ENCODE measurements at regions not wholly inside any gene's neighbourhood (a gene's known extent, or its start where the extent isn't known, plus 50 kb on each side); places are given as distances from the start of the nearest gene placed in this dataset.

DNA sequence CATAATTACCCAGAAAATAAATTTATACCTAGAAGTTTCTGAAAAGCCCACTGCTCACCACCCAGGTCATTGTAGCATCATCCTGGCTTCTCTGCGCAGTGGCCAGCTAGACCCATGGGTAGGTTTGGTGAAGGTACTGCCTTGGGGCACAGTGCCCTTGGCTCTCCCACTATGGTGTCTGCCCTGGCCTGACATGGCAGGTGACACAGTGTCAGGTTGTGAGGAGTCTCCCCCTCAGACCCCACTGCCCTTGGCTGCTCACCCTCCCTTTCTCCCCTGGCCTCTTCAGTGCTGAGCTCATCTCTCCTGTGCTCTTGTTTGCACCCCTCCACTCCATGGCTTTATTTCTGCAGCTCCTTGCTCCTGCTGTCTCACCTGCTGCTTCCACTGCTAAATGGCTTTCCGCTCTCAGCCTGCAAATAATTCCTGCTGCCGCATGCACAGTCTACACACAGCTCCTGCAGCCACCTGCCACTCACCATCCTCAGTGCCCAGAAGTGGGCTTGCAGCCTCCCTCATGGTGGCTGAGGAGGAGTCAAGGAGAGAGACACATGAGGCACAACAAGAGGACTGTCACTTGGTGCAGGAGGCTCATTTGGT is 313.4 kb upstream of the MOCS1 start:
- H3K4me3 ChIP-seq: no peak overlapping the region
- TF ChIP-seq, protein P1, sequence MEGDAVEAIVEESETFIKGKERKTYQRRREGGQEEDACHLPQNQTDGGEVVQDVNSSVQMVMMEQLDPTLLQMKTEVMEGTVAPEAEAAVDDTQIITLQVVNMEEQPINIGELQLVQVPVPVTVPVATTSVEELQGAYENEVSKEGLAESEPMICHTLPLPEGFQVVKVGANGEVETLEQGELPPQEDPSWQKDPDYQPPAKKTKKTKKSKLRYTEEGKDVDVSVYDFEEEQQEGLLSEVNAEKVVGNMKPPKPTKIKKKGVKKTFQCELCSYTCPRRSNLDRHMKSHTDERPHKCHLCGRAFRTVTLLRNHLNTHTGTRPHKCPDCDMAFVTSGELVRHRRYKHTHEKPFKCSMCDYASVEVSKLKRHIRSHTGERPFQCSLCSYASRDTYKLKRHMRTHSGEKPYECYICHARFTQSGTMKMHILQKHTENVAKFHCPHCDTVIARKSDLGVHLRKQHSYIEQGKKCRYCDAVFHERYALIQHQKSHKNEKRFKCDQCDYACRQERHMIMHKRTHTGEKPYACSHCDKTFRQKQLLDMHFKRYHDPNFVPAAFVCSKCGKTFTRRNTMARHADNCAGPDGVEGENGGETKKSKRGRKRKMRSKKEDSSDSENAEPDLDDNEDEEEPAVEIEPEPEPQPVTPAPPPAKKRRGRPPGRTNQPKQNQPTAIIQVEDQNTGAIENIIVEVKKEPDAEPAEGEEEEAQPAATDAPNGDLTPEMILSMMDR (IDR thresholded peaks at IDR 0.05; ENCODE audit: low read depth, low read length): no peak
- H3K27me3 ChIP-seq: no peaks in the 10 kb centered on the region
- H3K4me1 ChIP-seq (ENCODE audit: low read depth): no peaks in the 10 kb centered on the region
- H3K9me3 ChIP-seq (ENCODE audit: low read depth): no peaks in the 10 kb centered on the region
- no peak for DNase-seq (ENCODE audit: low read depth in 1 of 2, low spot score in 1 of 2)
- no peak overlapping the region for H3K27ac ChIP-seq
- H3K36me3 ChIP-seq: no peaks in the 10 kb centered on the region

DNA sequence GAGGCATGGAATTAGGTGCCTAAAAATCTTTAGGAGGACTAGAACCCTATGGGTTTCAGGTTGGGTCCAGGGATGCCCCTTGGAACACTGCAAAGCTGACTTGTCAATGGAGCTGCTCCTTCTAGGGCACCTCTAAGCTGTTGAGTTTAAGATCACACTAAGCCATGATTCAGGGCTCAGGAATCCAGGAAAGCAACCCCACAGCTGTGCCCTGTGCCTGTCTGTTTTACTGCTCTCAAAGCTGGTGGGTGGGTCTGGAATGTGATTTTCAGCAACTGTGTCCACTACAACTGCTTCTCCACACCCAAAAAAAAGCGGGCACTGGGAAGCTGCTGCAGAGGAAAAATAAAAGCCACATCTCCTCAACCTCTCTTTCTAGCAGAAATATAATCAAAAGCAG is 310.4 kb upstream of the MOCS1 start:
- no peaks in the 10 kb centered on the region for H3K36me3 ChIP-seq
- DNase-seq (ENCODE audit: low read depth in 1 of 2, low spot score in 1 of 2): no peak
- H3K27ac ChIP-seq: no peak overlapping the region
- no peaks in the 10 kb centered on the region for H3K4me1 ChIP-seq (ENCODE audit: low read depth)
- H3K9me3 ChIP-seq (ENCODE audit: low read depth): no peaks in the 10 kb centered on the region
- H3K4me3 ChIP-seq: no peak overlapping the region
- H3K27me3 ChIP-seq: no peaks in the 10 kb centered on the region
- TF ChIP-seq, protein P1 (IDR thresholded peaks at IDR 0.05; ENCODE audit: low read depth, low read length): no peak

DNA sequence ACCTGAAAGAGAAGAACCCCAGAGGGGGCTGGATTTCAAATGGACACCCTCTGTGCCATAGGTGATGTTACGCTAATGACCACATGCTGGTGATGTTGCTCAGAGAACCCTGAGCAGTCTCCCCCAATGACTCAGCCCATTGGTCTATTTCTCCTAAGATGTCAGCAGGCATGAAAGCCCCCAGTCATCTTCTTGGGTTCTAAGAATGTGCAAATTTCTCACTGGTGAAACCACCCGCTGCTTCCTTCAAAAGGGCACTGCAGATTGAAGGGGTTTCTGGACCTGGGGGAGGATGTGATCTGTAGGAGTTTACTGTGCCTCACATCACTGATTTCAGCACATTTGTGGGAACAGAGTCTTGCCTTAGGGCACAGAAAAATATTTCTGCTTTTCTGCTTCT is 298.4 kb upstream of the MOCS1 start:
- DNase-seq (ENCODE audit: low read depth in 1 of 2, low spot score in 1 of 2): no peak
- no peak overlapping the region for H3K27ac ChIP-seq
- no peaks in the 10 kb centered on the region for H3K4me1 ChIP-seq (ENCODE audit: low read depth)
- no peaks in the 10 kb centered on the region for H3K27me3 ChIP-seq
- no peaks in the 10 kb centered on the region for H3K9me3 ChIP-seq (ENCODE audit: low read depth)
- no peaks in the 10 kb centered on the region for H3K36me3 ChIP-seq
- TF ChIP-seq, protein P1 (IDR thresholded peaks at IDR 0.05; ENCODE audit: low read depth, low read length): no peak
- H3K4me3 ChIP-seq: no peak overlapping the region

DNA sequence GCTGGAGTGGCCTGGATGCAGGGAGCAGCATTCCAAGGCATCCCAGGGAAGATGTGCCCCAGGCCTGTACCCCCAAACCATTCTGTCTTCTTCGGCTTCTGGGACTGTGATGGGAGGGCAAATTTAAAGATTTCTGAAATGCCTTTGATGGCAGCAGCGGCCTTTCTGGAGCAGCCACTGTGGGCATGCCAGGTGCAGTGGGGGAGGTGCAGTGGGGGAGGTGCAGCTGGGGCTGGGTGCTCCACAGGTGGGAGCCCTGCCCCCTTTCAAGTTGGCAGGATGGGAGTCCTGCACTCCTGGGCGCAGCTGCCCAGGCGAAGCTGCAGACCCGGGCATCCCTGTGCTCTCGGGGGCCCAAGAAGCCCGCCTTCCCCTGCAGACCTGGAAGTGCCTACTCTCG is 293.5 kb upstream of the MOCS1 start:
- Histone ChIP-seq H3K9me3 (ENCODE audit: low read depth) (no peaks in the 10 kb centered on the region), H3K4me3 (no peak overlapping the region), H3K27ac (no peak overlapping the region), H3K27me3 (no peaks in the 10 kb centered on the region), H3K4me1 (ENCODE audit: low read depth) (no peaks in the 10 kb centered on the region), H3K36me3 (no peaks in the 10 kb centered on the region)
- no peak for DNase-seq (ENCODE audit: low read depth in 1 of 2, low spot score in 1 of 2)
- TF ChIP-seq, protein P1 (IDR thresholded peaks at IDR 0.05; ENCODE audit: low read depth, low read length): no peak

DNA sequence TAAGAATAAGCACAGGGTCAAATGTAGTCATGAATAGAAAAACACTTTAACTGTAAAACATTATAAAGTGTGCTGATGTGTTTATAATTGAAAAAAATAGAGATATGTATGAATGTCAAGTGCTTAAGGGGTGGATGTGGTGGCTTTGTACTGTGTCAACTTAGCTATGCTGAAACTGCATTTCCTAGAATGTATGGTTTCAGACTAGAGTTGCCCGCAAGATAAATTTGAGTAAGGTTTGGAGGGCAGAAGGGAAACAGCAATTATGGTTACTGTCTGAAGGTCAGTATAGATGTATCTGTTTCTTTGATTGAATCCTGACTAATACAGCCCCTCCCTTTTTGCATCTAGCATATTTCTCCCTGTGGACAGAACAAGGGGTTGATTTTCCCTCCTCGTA is 288.1 kb upstream of the MOCS1 start:
- no peak overlapping the region for H3K27ac ChIP-seq
- no peaks in the 10 kb centered on the region for H3K4me1 ChIP-seq (ENCODE audit: low read depth)
- H3K9me3 ChIP-seq (ENCODE audit: low read depth): no peaks in the 10 kb centered on the region
- no peak overlapping the region for H3K4me3 ChIP-seq
- no peak for DNase-seq (ENCODE audit: low read depth in 1 of 2, low spot score in 1 of 2)
- TF ChIP-seq, protein P1 (IDR thresholded peaks at IDR 0.05; ENCODE audit: low read depth, low read length): no peak
- no peaks in the 10 kb centered on the region for H3K27me3 ChIP-seq
- H3K36me3 ChIP-seq: no peaks in the 10 kb centered on the region

DNA sequence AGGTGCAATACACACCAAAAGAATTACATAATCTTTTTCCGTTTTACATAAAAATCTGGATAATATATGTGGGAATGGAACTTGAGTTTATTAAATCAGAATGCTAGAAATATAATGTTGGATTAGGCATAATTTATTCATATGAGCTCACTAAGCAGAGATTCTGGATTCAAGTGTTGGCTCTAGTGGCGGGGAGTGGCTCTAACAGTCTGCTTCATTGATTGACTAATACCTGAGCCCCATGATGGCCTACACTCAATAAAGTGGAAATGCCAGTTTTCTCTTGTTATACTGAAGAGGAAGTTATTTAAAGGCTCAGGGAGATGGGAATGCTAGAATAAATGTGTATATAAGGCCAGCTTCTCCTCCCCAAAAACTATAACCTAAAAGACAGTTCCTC is 285.5 kb upstream of the MOCS1 start:
- TF ChIP-seq, protein P1 (IDR thresholded peaks at IDR 0.05; ENCODE audit: low read depth, low read length): no peak

More for the DNA sequence above, 285.5 kb upstream of the MOCS1 start:
- H3K36me3 ChIP-seq: no peaks in the 10 kb centered on the region
- H3K4me1 ChIP-seq (ENCODE audit: low read depth): no peaks in the 10 kb centered on the region
- DNase-seq (ENCODE audit: low read depth in 1 of 2, low spot score in 1 of 2): no peak
- H3K4me3 ChIP-seq: no peak overlapping the region
- no peaks in the 10 kb centered on the region for H3K9me3 ChIP-seq (ENCODE audit: low read depth)
- H3K27me3 ChIP-seq: no peaks in the 10 kb centered on the region
- no peak overlapping the region for H3K27ac ChIP-seq

Data from cardiac muscle cell (in vitro differentiated cells and primary cell).